ENCODE measurements at regions not wholly inside any gene's neighbourhood (a gene's known extent, or its start where the extent isn't known, plus 50 kb on each side); places are given as distances from the start of the nearest gene placed in this dataset.

DNA sequence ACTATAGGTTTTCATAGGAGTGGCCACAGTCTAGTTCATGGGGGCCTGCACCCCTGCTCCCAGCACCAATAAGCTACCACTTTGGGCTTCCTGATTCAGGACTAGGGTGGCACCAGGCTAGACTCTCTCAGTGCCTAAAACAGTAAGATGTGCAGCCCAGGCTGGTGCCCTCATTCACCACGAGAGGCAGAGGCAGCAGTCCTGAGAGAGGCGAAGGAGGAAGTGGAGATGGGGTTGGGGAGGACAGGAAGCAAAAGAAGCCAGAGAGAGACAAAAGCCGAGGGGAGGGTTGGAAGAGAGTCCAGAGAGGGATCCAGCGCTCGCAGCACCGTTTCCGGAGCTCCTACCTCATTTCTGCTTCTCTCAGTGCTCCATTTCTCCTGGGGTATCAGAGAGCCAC lies 180.9 kb downstream of the MED10 start:
- CTCF ChIA-PET = no interaction called here
- no peaks in the 10 kb centered on the region for H3K4me1 ChIP-seq (ENCODE audit: control insufficient read depth, insufficient read depth, low read length)
- TF ChIP-seq GLI2 (tag by site-specific recombination; IDR thresholded peaks at IDR 0.05; ENCODE audit: borderline replicate concordance, low read depth) (no peak), GLIS1 (tag by site-specific recombination; IDR thresholded peaks at IDR 0.05) (no peak), ZNF302 (tag by site-specific recombination; IDR thresholded peaks at IDR 0.05; ENCODE audit: low read depth) (no peak), KLF1 (tag by site-specific recombination; IDR thresholded peaks at IDR 0.05) (no peak), ZNF555 (tag by site-specific recombination; conservative IDR thresholded peaks at IDR 0.05) (no peak)
- TF ChIP-seq, protein P1, sequence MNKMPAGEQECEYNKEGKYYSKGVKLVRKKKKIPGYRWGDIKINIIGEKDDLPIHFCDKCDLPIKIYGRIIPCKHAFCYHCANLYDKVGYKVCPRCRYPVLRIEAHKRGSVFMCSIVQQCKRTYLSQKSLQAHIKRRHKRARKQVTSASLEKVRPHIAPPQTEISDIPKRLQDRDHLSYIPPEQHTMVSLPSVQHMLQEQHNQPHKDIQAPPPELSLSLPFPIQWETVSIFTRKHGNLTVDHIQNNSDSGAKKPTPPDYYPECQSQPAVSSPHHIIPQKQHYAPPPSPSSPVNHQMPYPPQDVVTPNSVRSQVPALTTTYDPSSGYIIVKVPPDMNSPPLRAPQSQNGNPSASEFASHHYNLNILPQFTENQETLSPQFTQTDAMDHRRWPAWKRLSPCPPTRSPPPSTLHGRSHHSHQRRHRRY (tag by site-specific recombination; IDR thresholded peaks at IDR 0.05) = no peak

DNA sequence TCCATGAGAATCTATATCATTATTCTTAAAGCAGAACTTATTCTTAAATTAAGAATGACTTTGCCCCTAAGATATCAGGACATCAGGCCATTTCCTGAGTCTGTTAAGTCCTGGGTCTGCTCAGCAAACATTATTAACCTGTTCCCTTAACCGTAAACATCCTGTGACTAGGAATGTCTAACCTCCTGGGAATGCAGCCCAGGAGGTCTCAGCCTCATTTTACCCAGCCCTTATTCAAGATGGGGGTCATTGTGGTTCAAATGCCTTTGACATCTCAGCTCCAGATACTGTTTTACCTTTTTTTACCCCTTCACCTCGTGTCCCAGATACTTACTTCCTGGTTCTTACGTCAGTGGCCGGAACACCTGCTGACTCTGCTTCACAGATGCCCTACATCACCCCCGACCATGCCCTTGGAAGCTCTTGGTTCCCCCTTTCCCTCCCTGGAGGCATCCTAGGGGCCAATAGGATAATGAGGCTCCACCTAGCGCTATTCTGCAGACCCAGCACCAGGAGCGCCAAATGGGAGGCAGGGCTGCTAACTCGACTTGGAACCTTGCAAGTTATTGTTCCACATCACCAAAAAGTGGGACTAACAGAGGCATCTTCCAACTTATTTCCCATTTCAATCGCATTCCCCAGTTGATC lies 182.5 kb downstream of the MED10 start:
- Histone ChIP-seq H3K4me1 (ENCODE audit: control insufficient read depth, insufficient read depth, low read length) (no peaks in the 10 kb centered on the region), H3K27ac (ENCODE audit: extremely low read depth, low read depth, low read length) (no peak overlapping the region), H3K36me3 (ENCODE audit: control insufficient read depth in 2 of 2, insufficient read depth in 1 of 2, low read length in 2 of 2) (no peaks in the 10 kb centered on the region), H3K4me3 (ENCODE audit: low read depth, low read length) (no peak overlapping the region), H3K9me3 (ENCODE audit: control insufficient read depth, insufficient read depth, low read depth, low read length) (no peaks in the 10 kb centered on the region)
- ChIA-PET CTCF (no interaction called here), POLR2A (no interaction called here)
- TF ChIP-seq, protein P2, sequence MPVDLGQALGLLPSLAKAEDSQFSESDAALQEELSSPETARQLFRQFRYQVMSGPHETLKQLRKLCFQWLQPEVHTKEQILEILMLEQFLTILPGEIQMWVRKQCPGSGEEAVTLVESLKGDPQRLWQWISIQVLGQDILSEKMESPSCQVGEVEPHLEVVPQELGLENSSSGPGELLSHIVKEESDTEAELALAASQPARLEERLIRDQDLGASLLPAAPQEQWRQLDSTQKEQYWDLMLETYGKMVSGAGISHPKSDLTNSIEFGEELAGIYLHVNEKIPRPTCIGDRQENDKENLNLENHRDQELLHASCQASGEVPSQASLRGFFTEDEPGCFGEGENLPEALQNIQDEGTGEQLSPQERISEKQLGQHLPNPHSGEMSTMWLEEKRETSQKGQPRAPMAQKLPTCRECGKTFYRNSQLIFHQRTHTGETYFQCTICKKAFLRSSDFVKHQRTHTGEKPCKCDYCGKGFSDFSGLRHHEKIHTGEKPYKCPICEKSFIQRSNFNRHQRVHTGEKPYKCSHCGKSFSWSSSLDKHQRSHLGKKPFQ (tag by site-specific recombination; IDR thresholded peaks at IDR 0.05) = no peak
- no peak for TF ChIP-seq ZFP41 (tag by site-specific recombination; IDR thresholded peaks at IDR 0.05; ENCODE audit: borderline replicate concordance)
- no peak for TF ChIP-seq ZNF354C (tag by site-specific recombination; IDR thresholded peaks at IDR 0.05; ENCODE audit: borderline replicate concordance, low read depth)
- TF ChIP-seq ZNF785 (tag by site-specific recombination; IDR thresholded peaks at IDR 0.05) = no peak
- TF ChIP-seq ZNF121 (tag by site-specific recombination; IDR thresholded peaks at IDR 0.05) = no peak
- TF ChIP-seq ZNF184 (tag by site-specific recombination; IDR thresholded peaks at IDR 0.05) = no peak
- TF ChIP-seq ZNF701 (tag by site-specific recombination; IDR thresholded peaks at IDR 0.05) = no peak
- no peak for TF ChIP-seq SP3 (tag by site-specific recombination; IDR thresholded peaks at IDR 0.05)
- no peak for TF ChIP-seq ZNF768 (tag by site-specific recombination; IDR thresholded peaks at IDR 0.05)

More for the DNA sequence above, 180.9 kb downstream of the MED10 start:
- Histone ChIP-seq H3K27ac (ENCODE audit: extremely low read depth, low read depth, low read length) (no peak overlapping the region), H3K36me3 (ENCODE audit: control insufficient read depth in 2 of 2, insufficient read depth in 1 of 2, low read length in 2 of 2) (no peaks in the 10 kb centered on the region), H3K9me3 (ENCODE audit: control insufficient read depth, insufficient read depth, low read depth, low read length) (no peaks in the 10 kb centered on the region), H3K4me3 (ENCODE audit: low read depth, low read length) (no peak overlapping the region)
- POLR2A ChIA-PET = no interaction called here

DNA sequence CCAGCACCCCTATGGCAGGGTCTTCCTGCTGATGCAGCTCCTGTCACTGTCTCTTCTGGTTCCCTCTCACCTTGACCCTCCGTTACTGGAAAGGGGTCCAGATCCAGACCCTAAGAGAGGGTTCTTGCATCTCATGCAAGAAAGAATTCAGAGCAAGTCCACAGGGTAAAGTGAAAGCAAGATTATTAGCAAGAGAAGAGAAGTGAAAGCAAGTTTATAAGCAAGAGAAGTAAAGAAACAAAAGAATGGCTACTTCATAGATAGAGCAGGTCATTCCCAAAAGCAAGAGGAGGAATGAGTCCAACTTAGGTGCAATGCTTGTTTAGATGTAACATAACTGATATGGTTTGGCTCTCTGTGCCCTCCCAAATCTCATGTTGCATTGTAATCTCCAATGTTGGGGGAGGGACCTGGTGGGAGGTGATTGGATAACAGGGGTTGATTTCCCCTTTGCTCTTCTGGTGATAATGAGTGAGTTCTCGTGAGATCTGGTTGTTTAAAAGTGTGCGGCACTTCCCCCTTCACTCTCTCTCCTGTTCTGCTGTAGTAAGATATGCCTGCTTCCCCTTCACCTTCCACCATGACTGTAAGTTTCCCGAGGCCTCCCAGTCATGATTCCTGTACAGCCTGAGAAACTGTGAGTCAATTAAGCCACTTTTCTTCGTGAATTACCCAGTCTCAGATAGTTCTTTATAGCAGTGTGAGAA lies 183.3 kb downstream of the MED10 start:
- ChIA-PET CTCF (no interaction called here), POLR2A (no interaction called here)
- Histone ChIP-seq H3K4me1 (ENCODE audit: control insufficient read depth, insufficient read depth, low read length) (no peaks in the 10 kb centered on the region), H3K4me3 (ENCODE audit: low read depth, low read length) (no peak overlapping the region), H3K36me3 (ENCODE audit: control insufficient read depth in 2 of 2, insufficient read depth in 1 of 2, low read length in 2 of 2) (no peaks in the 10 kb centered on the region), H3K9me3 (ENCODE audit: control insufficient read depth, insufficient read depth, low read depth, low read length) (no peaks in the 10 kb centered on the region), H3K27ac (ENCODE audit: extremely low read depth, low read depth, low read length) (no peak overlapping the region)
- TF ChIP-seq GLI4 (tag by site-specific recombination; IDR thresholded peaks at IDR 0.05) = no peak
- TF ChIP-seq, protein P3, sequence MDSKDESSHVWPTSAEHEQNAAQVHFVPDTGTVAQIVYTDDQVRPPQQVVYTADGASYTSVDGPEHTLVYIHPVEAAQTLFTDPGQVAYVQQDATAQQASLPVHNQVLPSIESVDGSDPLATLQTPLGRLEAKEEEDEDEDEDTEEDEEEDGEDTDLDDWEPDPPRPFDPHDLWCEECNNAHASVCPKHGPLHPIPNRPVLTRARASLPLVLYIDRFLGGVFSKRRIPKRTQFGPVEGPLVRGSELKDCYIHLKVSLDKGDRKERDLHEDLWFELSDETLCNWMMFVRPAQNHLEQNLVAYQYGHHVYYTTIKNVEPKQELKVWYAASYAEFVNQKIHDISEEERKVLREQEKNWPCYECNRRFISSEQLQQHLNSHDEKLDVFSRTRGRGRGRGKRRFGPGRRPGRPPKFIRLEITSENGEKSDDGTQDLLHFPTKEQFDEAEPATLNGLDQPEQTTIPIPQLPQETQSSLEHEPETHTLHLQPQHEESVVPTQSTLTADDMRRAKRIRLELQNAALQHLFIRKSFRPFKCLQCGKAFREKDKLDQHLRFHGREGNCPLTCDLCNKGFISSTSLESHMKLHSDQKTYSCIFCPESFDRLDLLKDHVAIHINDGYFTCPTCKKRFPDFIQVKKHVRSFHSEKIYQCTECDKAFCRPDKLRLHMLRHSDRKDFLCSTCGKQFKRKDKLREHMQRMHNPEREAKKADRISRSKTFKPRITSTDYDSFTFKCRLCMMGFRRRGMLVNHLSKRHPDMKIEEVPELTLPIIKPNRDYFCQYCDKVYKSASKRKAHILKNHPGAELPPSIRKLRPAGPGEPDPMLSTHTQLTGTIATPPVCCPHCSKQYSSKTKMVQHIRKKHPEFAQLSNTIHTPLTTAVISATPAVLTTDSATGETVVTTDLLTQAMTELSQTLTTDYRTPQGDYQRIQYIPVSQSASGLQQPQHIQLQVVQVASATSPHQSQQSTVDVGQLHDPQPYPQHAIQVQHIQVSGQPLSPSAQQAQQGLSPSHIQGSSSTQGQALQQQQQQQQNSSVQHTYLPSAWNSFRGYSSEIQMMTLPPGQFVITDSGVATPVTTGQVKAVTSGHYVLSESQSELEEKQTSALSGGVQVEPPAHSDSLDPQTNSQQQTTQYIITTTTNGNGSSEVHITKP (tag by site-specific recombination; IDR thresholded peaks at IDR 0.05) = no peak
- TF ChIP-seq, protein P4, sequence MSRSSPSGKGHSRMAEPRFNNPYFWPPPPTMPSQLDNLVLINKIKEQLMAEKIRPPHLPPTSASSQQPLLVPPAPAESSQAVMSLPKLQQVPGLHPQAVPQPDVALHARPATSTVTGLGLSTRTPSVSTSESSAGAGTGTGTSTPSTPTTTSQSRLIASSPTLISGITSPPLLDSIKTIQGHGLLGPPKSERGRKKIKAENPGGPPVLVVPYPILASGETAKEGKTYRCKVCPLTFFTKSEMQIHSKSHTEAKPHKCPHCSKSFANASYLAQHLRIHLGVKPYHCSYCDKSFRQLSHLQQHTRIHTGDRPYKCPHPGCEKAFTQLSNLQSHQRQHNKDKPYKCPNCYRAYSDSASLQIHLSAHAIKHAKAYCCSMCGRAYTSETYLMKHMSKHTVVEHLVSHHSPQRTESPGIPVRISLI (tag by site-specific recombination; IDR thresholded peaks at IDR 0.05) = no peak
- TF ChIP-seq ZNF670 (tag by site-specific recombination; IDR thresholded peaks at IDR 0.05; ENCODE audit: low read depth) = no peak
- no peak for TF ChIP-seq ZNF624 (tag by site-specific recombination; IDR thresholded peaks at IDR 0.05)
- TF ChIP-seq ZNF596 (tag by site-specific recombination; IDR thresholded peaks at IDR 0.05) = no peak
- TF ChIP-seq ZNF654 (tag by site-specific recombination; IDR thresholded peaks at IDR 0.05; ENCODE audit: low read depth) = no peak
